ENCODE measurements at regions not wholly inside any gene's neighbourhood (a gene's known extent, or its start where the extent isn't known, plus 50 kb on each side); places are given as distances from the start of the nearest gene placed in this dataset.

- Histone ChIP-seq H4K8ac (ENCODE audit: low read depth in 2 of 2, low read length in 2 of 2) (peak overlapping the region in 1 of 2 experiments; percentile 44; a peak in 2 of 4 replicates), H2AFZ (replicated peaks; ENCODE audit: low read length, poor library complexity) (peak overlapping the region; percentile 2), H2BK120ac (ENCODE audit: low read depth, low read length) (peak overlapping the region; percentile 44; the same call in 1 of the 2 replicates), H2AK5ac (ENCODE audit: low read depth, low read length) (no peak overlapping the region), H2BK15ac (ENCODE audit: low read depth, low read length) (peak overlapping the region; percentile 33; the same call in 1 of the 3 replicates), H3K18ac (ENCODE audit: low read depth, low read length) (0 out of 2 replicates have a peak overlapping the region, but pooled peaks have one; percentile 66), H3K4me1 (ENCODE audit: control insufficient read depth, insufficient read depth, low read length) (peaks cover 5% of the 10 kb centered on the region), H4K5ac (ENCODE audit: low read depth, low read length) (0 out of 2 replicates have a peak overlapping the region, but pooled peaks have one; percentile 73), H3K9me1 (ENCODE audit: insufficient read depth, low read length) (0 out of 2 replicates have a peak, but pooled peaks cover 2% of the 10 kb centered on the region), H3K4me3 (ENCODE audit: insufficient read depth, low read depth, low read length) (no peak overlapping the region), H3K9ac (ENCODE audit: low read depth, low read length) (no peak overlapping the region), H2BK20ac (ENCODE audit: low read depth, low read length) (peak overlapping the region; percentile 38; the same call in 1 of the 2 replicates), H3K23ac (ENCODE audit: low read depth, low read length) (0 out of 2 replicates have a peak overlapping the region, but pooled peaks have one; percentile 7), H4K20me1 (ENCODE audit: insufficient read depth, low read length) (no peaks in the 10 kb centered on the region), H3K27me3 (ENCODE audit: control insufficient read depth, insufficient read depth, low read length) (no peaks in the 10 kb centered on the region), H3K79me1 (ENCODE audit: low read depth in 1 of 2, low read length in 2 of 2) (no peaks in the 10 kb centered on the region), H3K56ac (ENCODE audit: extremely low read depth, insufficient read depth, low read length) (no peak overlapping the region), H3K14ac (replicated peaks; ENCODE audit: low read depth, low read length) (peak overlapping the region; percentile 61), H2AK9ac (replicated peaks; ENCODE audit: low read depth, low read length, poor library complexity) (no peak overlapping the region), H3K36me3 (ENCODE audit: control insufficient read depth, insufficient read depth, low read length) (no peaks in the 10 kb centered on the region), H4K91ac (ENCODE audit: insufficient read depth, low read depth, low read length) (no peak overlapping the region), H3K27ac (ENCODE audit: insufficient read depth, low read length) (peak overlapping the region; percentile 7; the same call in 1 of the 2 replicates), H3K4ac (ENCODE audit: low read depth, low read length) (peak overlapping the region; percentile 35; the same call in 1 of the 2 replicates), H3K4me2 (ENCODE audit: low read depth, low read length) (no peak overlapping the region), H3K9me3 (ENCODE audit: control insufficient read depth, insufficient read depth, low read length) (no peaks in the 10 kb centered on the region), H2BK5ac (ENCODE audit: low read depth, low read length, poor library complexity, severe bottlenecking) (no peak overlapping the region)
- in situ Hi-C loops (cut with MboI; ENCODE audit: low sequenced_read_pairs) = no loop called here
- intact Hi-C loops (cut with micrococcal nuclease) = no loop called here
- DNase-seq (peak; percentile 83), ATAC-seq (ENCODE audit: low read depth) (peak; percentile 76)
- no TSS peak for BruUV-seq (replicated peaks)
- POLR2A ChIA-PET (ENCODE audit: unreplicated experiment) = no interaction called here
- no CpG with 5 or more reads among the region's 2 CpGs for WGBS, 2 experiments (ENCODE audit: extremely low coverage in 2 of 2, insufficient read length in 1 of 2)
- dilution Hi-C loops (cut with HindIII; ENCODE audit: low sequenced_read_pairs, unreplicated experiment) = no loop called here
- TF ChIP-seq CEBPB (IDR thresholded peaks at IDR 0.05; ENCODE audit: low read depth, low read length) (no peak), FOS (IDR thresholded peaks at IDR 0.05; ENCODE audit: low read depth, low read length) (peak; percentile 68)
- CTCF ChIA-PET = interaction anchor here (1.2 kb wide), 1 partner anchor 8 kb away, joined by 3 read pairs; no protein-coding TSS in a partner anchor
Observed at GRCh38 chr4:11543706-11544105, 115.0 kb upstream of the HS3ST1 start.
